IMR-90 (cell line): ENCODE measurements at regions not wholly inside any gene's neighbourhood (a gene's known extent, or its start where the extent isn't known, plus 50 kb on each side); places are given as distances from the start of the nearest gene placed in this dataset.

Experiments used
- ATAC-seq: fragments of 200-7000 bp; cut with Tn5 transposase; 2 replicates; pipeline ENCODE4 v1.9.1; 2020; ENCODE audit warnings: low read depth, mild to moderate bottlenecking, moderate library complexity
- BruUV-seq: library from RNA; stranded (reverse); fragments of 400-500 nt; replicated peaks from 2 replicates; lab custom pipeline; 2021; lab: Mats Ljungman, UMichigan
- CTCF ChIA-PET: fragments of 300-600 bp; formaldehyde crosslinking; extraction: SDS; loops from one replicate; lab custom pipeline; 2021; ENCODE audit warnings: antibody characterized with exemption; lab: Yijun Ruan, JAX
- POLR2A ChIA-PET: fragments of 300-600 bp; sonication (Branson Sonifier 250); formaldehyde crosslinking; loops from one replicate; lab custom pipeline; 2022; ENCODE audit warnings: antibody characterized with exemption; ENCODE audit not compliant: unreplicated experiment; lab: Charles Lee
- DNase-seq: peaks from one replicate; pipeline ENCODE4 v3.0.0; 2013
- H2AFZ ChIP-seq: replicated peaks from 2 replicates; pipeline ENCODE3; 2013; ENCODE audit warnings: low read length, mild to moderate bottlenecking; ENCODE audit not compliant: poor library complexity
- H2AK5ac ChIP-seq: 2 replicates; pipeline ENCODE4 v1.6.1; 2013; ENCODE audit warnings: low read depth, low read length, inconsistent platforms
- H2AK9ac ChIP-seq: replicated peaks from 2 replicates; pipeline ENCODE3; 2013; ENCODE audit warnings: mild to moderate bottlenecking, low read depth, low read length, moderate library complexity; ENCODE audit not compliant: poor library complexity
- H2BK120ac ChIP-seq: 2 replicates; pipeline ENCODE4 v1.6.1; 2013; ENCODE audit warnings: low read depth, low read length, inconsistent platforms
- H2BK15ac ChIP-seq: 3 replicates; pipeline ENCODE4 v1.6.1; 2013; ENCODE audit warnings: low read depth, low read length, inconsistent platforms
- H2BK20ac ChIP-seq: 2 replicates; pipeline ENCODE4 v1.6.1; 2013; ENCODE audit warnings: low read depth, mild to moderate bottlenecking, inconsistent platforms, low read length, moderate library complexity
- H2BK5ac ChIP-seq: 2 replicates; pipeline ENCODE4 v1.6.1; 2013; ENCODE audit warnings: mild to moderate bottlenecking, low read depth, low read length, inconsistent platforms; ENCODE audit not compliant: poor library complexity, severe bottlenecking
- H3K14ac ChIP-seq: replicated peaks from 2 replicates; pipeline ENCODE4 v1.6.1; 2013; ENCODE audit warnings: low read depth, low read length, inconsistent platforms
- H3K18ac ChIP-seq: 2 replicates; pipeline ENCODE4 v1.6.1; 2013; ENCODE audit warnings: low read depth, low read length, control low read depth
- H3K23ac ChIP-seq: 2 replicates; pipeline ENCODE4 v1.6.1; 2013; ENCODE audit warnings: low read depth, low read length, inconsistent platforms
- H3K27ac ChIP-seq: 2 replicates; pipeline ENCODE4 v1.5.1; 2013; ENCODE audit warnings: mild to moderate bottlenecking, control low read depth, low read length; ENCODE audit not compliant: insufficient read depth
- H3K27me3 ChIP-seq: 2 replicates; pipeline ENCODE4 v1.6.1; 2013; ENCODE audit warnings: low read length; ENCODE audit not compliant: control insufficient read depth, insufficient read depth
- H3K36me3 ChIP-seq: 2 replicates; pipeline ENCODE4 v1.6.1; 2013; ENCODE audit warnings: low read length, mixed read lengths; ENCODE audit not compliant: control insufficient read depth, insufficient read depth
- H3K4ac ChIP-seq: 2 replicates; pipeline ENCODE4 v1.6.1; 2013; ENCODE audit warnings: low read depth, low read length, inconsistent platforms
- H3K4me1 ChIP-seq: 2 replicates; pipeline ENCODE4 v1.6.1; 2013; ENCODE audit warnings: low read length, mixed read lengths; ENCODE audit not compliant: control insufficient read depth, insufficient read depth
- H3K4me2 ChIP-seq: 2 replicates; pipeline ENCODE4 v1.6.1; 2013; ENCODE audit warnings: low read depth, mild to moderate bottlenecking, control low read depth, low read length, moderate library complexity
- H3K4me3 ChIP-seq: 2 replicates; pipeline ENCODE4 v1.5.1; 2013; ENCODE audit warnings: low read depth, mild to moderate bottlenecking, control low read depth, low read length, moderate library complexity; ENCODE audit not compliant: insufficient read depth
- H3K56ac ChIP-seq: 2 replicates; pipeline ENCODE4 v1.6.1; 2013; ENCODE audit warnings: low read length, inconsistent platforms; ENCODE audit not compliant: insufficient read depth; ENCODE audit errors: extremely low read depth
- H3K79me1 ChIP-seq, 2 experiments: 2 replicates each; pipeline ENCODE4 v1.6.1; 2013; ENCODE audit warnings: low read length in 2 of 2, inconsistent platforms in 1 of 2, low read depth in 1 of 2
- H3K9ac ChIP-seq: 2 replicates; pipeline ENCODE4 v1.6.1; 2013; ENCODE audit warnings: low read depth, low read length, control low read depth
- H3K9me1 ChIP-seq: 2 replicates; pipeline ENCODE4 v1.6.1; 2013; ENCODE audit warnings: low read length, inconsistent platforms; ENCODE audit not compliant: insufficient read depth
- H3K9me3 ChIP-seq: 2 replicates; pipeline ENCODE4 v1.6.1; 2013; ENCODE audit warnings: low read length; ENCODE audit not compliant: control insufficient read depth, insufficient read depth
- H4K20me1 ChIP-seq: 2 replicates; pipeline ENCODE4 v1.6.1; 2013; ENCODE audit warnings: low read length, inconsistent platforms; ENCODE audit not compliant: insufficient read depth
- H4K5ac ChIP-seq: 2 replicates; pipeline ENCODE4 v1.6.1; 2013; ENCODE audit warnings: mild to moderate bottlenecking, low read depth, low read length, control low read depth
- H4K8ac ChIP-seq, 2 experiments: 2 replicates each; pipeline ENCODE4 v1.6.1; 2013; ENCODE audit warnings: low read depth in 2 of 2, low read length in 2 of 2, control low read depth in 1 of 2, inconsistent platforms in 1 of 2
- H4K91ac ChIP-seq: 2 replicates; pipeline ENCODE4 v1.6.1; 2013; ENCODE audit warnings: low read depth, low read length, inconsistent platforms; ENCODE audit not compliant: insufficient read depth
- CTCF ChIP-seq: conservative IDR thresholded peaks from 2 replicates; pipeline ENCODE4 v1.5.1; 2012; ENCODE audit warnings: mild to moderate bottlenecking, low read depth, low read length, improper control_type of control experiment
- MXI1 ChIP-seq: IDR thresholded peaks from 2 replicates; pipeline ENCODE4 v1.6.1; 2012; ENCODE audit warnings: low read depth, mild to moderate bottlenecking, low read length, moderate library complexity, borderline replicate concordance
- NFE2L2 ChIP-seq: fragments of 150-350 bp; IDR thresholded peaks from 2 replicates; pipeline ENCODE4 v1.6.1; 2016; ENCODE audit warnings: low read depth, mild to moderate bottlenecking, low read length
- POLR2A ChIP-seq: IDR thresholded peaks from 2 replicates; pipeline ENCODE4 v1.6.1; 2012; ENCODE audit warnings: mild to moderate bottlenecking, low read depth, low read length
- RAD21 ChIP-seq: IDR thresholded peaks from 2 replicates; pipeline ENCODE4 v1.6.1; 2012; ENCODE audit warnings: low read length, improper control_type of control experiment
- SMC3 ChIP-seq: fragments of 150-350 bp; IDR thresholded peaks from 2 replicates; pipeline ENCODE4 v1.6.1; 2016; ENCODE audit warnings: low read depth, mild to moderate bottlenecking, antibody characterized with exemption, low read length, moderate library complexity
- WGBS, 2 experiments: methylation state at CpG; one replicate each; pipeline versions ENCODE4 v1.1.5 to v1.1.7; 2013; ENCODE audit warnings: missing lambda C conversion rate in 2 of 2; ENCODE audit not compliant: insufficient read length in 1 of 2; ENCODE audit errors: extremely low coverage in 2 of 2; 5-methylcytosine and 5-hydroxymethylcytosine counted together
- dilution Hi-C: fragments of 300-500 bp; cut with HindIII; formaldehyde crosslinking; loops from one replicate; pipeline ENCODE4 v1.14.3; 2018; ENCODE audit warnings: low sequenced_read_pairs; ENCODE audit not compliant: unreplicated experiment
- in situ Hi-C: fragments of 300-500 bp; cut with MboI; formaldehyde crosslinking; loops from 3 replicates; pipeline ENCODE4 v1.14.3; 2019; ENCODE audit warnings: low sequenced_read_pairs, inconsistent platforms, mixed read lengths
- intact Hi-C: fragments of 100-400 bp; cut with micrococcal nuclease; formaldehyde crosslinking; loops from 2 replicates; pipeline ENCODE4 v1.10.0; 2022

- H3K27ac ChIP-seq, result no peak overlapping the region
- H3K9me1 ChIP-seq, result no peaks in the 10 kb centered on the region
- no peak overlapping the region for H2AK5ac ChIP-seq
- no peak overlapping the region for H3K56ac ChIP-seq
- H3K9me3 ChIP-seq, result peaks cover 42% of the 10 kb centered on the region
- no peak overlapping the region for H4K91ac ChIP-seq
- no peaks in the 10 kb centered on the region for H3K27me3 ChIP-seq
- no peak for ATAC-seq
- H4K5ac ChIP-seq, result no peak overlapping the region
- H3K23ac ChIP-seq, result no peak overlapping the region
- H2BK20ac ChIP-seq, result no peak overlapping the region
- no peak overlapping the region for H3K4ac ChIP-seq
- H3K79me1 ChIP-seq, result no peaks in the 10 kb centered on the region
- WGBS, 2 experiments, result 77 to 100% methylated on average over 2 to 4 of the region's 11 CpGs
- no peak overlapping the region for H3K9ac ChIP-seq
- no peak overlapping the region for H2BK120ac ChIP-seq
- no peak overlapping the region for H3K18ac ChIP-seq
- no peak overlapping the region for H3K4me3 ChIP-seq
- ChIA-PET CTCF (no interaction called here), POLR2A (no interaction called here)
- H2AK9ac ChIP-seq, result no peak overlapping the region
- H2BK5ac ChIP-seq, result no peak overlapping the region
- H3K4me1 ChIP-seq, result no peaks in the 10 kb centered on the region
- H4K20me1 ChIP-seq, result no peaks in the 10 kb centered on the region
- no peak overlapping the region for H3K14ac ChIP-seq
- no peak overlapping the region for H3K4me2 ChIP-seq
- dilution Hi-C loops, result no loop called here
- H3K36me3 ChIP-seq, result no peaks in the 10 kb centered on the region
- TF ChIP-seq RAD21, result no peak
- no peak for TF ChIP-seq NFE2L2
- no peak for TF ChIP-seq MXI1
- no peak for TF ChIP-seq SMC3
- TF ChIP-seq CTCF, result no peak
- TF ChIP-seq POLR2A, result no peak
- no peak overlapping the region for H4K8ac ChIP-seq
- no peak overlapping the region for H2AFZ ChIP-seq
- in situ Hi-C loops, result no loop called here
- DNase-seq, result no peak
- no peak overlapping the region for H2BK15ac ChIP-seq
- no TSS peak for BruUV-seq
- intact Hi-C loops, result no loop called here
These were observed 72.3 kb upstream of the SNTG2 start for GRCh38 chr2:878245-878930.
